BJ (cell line): ENCODE measurements at regions not wholly inside any gene's neighbourhood (a gene's known extent, or its start where the extent isn't known, plus 50 kb on each side); places are given as distances from the start of the nearest gene placed in this dataset.

Experiments
- CTCF ChIA-PET: fragments of 350-600 bp; formaldehyde crosslinking; extraction: SDS; loops from one replicate; lab custom pipeline; 2021; ENCODE audit warnings: antibody characterized with exemption, inconsistent platforms; lab: Yijun Ruan, JAX
- POLR2A ChIA-PET: fragments of 300-600 bp; sonication (Branson Sonifier 250); formaldehyde crosslinking; extraction: SDS; loops from one replicate; lab custom pipeline; 2021; ENCODE audit warnings: antibody characterized with exemption; lab: Charles Lee
- DNase-seq: peaks from one replicate; pipeline ENCODE4 v3.0.0-alpha.2; 2011; ENCODE audit warnings: low read depth
- H3K27me3 ChIP-seq: 2 replicates; pipeline ENCODE4 v1.6.0; 2011; ENCODE audit warnings: low read length; ENCODE audit not compliant: control insufficient read depth, insufficient read depth
- H3K36me3 ChIP-seq: 2 replicates; pipeline ENCODE4 v1.5.1; 2011; ENCODE audit warnings: low read length; ENCODE audit not compliant: control insufficient read depth, insufficient read depth
- H3K4me3 ChIP-seq: 2 replicates; pipeline ENCODE4 v1.5.1; 2011; ENCODE audit warnings: low read depth, mild to moderate bottlenecking, control low read depth, low read length
- TF ChIP-seq, protein P1 (sequence below): IDR thresholded peaks from 2 replicates; pipeline ENCODE4 v1.5.1; 2011; ENCODE audit warnings: low read depth, mild to moderate bottlenecking, control low read depth, inconsistent platforms, low read length, moderate library complexity; ENCODE audit not compliant: insufficient read depth

DNA sequence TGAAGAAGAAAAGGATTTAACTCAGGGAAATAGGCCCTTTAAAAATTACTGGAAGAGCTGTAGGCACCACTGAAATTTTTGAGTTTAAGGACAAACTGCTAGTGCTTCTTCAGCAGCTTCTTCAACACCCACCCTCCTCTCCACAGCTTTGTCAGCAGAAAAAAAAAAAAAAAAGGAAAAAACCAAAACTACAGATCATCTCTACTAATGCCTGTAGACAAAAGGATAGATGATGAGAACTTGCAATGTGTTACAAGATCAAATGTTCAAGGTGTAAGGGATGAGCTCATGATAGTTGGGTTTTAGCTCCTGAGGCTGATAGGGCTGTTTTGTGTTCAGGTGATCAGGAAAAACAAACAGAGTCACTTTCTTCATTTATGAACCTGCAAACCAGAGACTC lies 55.2 kb upstream of the PREP start:
- Histone ChIP-seq H3K4me3 (no peak overlapping the region), H3K27me3 (no peaks in the 10 kb centered on the region), H3K36me3 (no peaks in the 10 kb centered on the region)
- ChIA-PET POLR2A (no interaction called here), CTCF (interaction anchor here (0.8 kb wide), 2 partner anchors 13 to 27 kb away, joined by 3 read pairs; no protein-coding TSS in a partner anchor)
- no peak for DNase-seq
- TF ChIP-seq, protein P1, sequence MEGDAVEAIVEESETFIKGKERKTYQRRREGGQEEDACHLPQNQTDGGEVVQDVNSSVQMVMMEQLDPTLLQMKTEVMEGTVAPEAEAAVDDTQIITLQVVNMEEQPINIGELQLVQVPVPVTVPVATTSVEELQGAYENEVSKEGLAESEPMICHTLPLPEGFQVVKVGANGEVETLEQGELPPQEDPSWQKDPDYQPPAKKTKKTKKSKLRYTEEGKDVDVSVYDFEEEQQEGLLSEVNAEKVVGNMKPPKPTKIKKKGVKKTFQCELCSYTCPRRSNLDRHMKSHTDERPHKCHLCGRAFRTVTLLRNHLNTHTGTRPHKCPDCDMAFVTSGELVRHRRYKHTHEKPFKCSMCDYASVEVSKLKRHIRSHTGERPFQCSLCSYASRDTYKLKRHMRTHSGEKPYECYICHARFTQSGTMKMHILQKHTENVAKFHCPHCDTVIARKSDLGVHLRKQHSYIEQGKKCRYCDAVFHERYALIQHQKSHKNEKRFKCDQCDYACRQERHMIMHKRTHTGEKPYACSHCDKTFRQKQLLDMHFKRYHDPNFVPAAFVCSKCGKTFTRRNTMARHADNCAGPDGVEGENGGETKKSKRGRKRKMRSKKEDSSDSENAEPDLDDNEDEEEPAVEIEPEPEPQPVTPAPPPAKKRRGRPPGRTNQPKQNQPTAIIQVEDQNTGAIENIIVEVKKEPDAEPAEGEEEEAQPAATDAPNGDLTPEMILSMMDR = no peak

GRCh38 chr6:105453968-105454367 lies 51.1 kb upstream of the PREP start:
- no peak for DNase-seq
- Histone ChIP-seq H3K27me3 (no peaks in the 10 kb centered on the region), H3K4me3 (no peak overlapping the region), H3K36me3 (no peaks in the 10 kb centered on the region)
- ChIA-PET CTCF (no interaction called here), POLR2A (interaction anchor here (0.6 kb wide), 1 partner anchor 11 kb away, joined by 3 read pairs; no protein-coding TSS in a partner anchor)
- TF ChIP-seq, protein P1 = no peak

DNA sequence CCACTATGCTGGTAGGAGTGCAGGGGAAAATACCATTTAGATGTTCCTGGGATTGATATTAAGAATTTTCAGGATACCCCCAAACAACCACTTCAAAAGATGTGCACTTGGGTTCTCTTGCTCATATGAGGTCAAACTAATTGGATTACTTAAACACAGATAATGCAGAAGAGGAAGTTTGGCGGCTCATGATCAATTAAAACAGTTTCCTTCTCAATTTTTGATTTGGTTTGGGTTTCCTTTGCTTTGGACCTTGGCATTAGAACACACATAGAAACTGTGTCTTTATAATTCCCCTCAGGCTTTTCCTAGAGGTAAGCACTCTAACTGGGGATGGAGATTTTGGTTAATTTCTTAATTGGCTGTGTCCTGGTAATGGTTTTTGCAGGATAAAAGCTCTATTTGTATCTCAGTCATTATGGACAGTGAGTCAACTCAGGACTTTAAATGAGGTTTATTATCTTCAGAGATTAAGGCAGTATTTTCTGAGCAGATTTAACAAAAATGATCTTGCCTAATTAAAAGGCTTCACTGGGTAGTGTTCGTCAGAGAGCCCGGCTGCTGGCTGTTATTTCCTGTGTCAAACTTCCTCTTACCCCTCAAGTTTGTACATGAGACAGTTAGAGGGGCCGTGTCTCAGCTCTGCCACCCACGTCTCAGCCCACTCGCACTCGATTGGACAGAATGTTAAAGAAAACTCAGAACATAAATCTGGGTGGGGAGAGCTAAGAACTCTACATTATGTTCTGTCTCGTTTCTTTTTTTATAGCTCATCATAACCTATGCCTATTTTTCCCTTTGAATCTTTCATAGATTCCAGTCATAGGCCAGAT lies 50.3 kb upstream of the PREP start:
- no peak for DNase-seq
- no peaks in the 10 kb centered on the region for H3K36me3 ChIP-seq
- H3K4me3 ChIP-seq = no peak overlapping the region
- H3K27me3 ChIP-seq = no peaks in the 10 kb centered on the region
- POLR2A ChIA-PET = interaction anchor here (0.6 kb wide), 1 partner anchor 10 kb away, joined by 3 read pairs; no protein-coding TSS in a partner anchor
- CTCF ChIA-PET = no interaction called here
- TF ChIP-seq, protein P1 = no peak
